B cell (primary cell): ENCODE measurements at regions not wholly inside any gene's neighbourhood (a gene's known extent, or its start where the extent isn't known, plus 50 kb on each side); places are given as distances from the start of the nearest gene placed in this dataset.

Source experiments
- CTCF ChIP-seq: fragments of 200-600 bp; IDR thresholded peaks from one replicate; pipeline ENCODE4 v1.8.0; 2022; ENCODE audit warnings: antibody characterized with exemption, mild to moderate bottlenecking
- EZH2 ChIP-seq: IDR thresholded peaks from 2 replicates; pipeline ENCODE4 v1.6.1; 2012; ENCODE audit warnings: borderline replicate concordance, low read depth, mild to moderate bottlenecking, moderate library complexity, low read length; ENCODE audit not compliant: insufficient read depth, poor library complexity, severe bottlenecking

GRCh38 chr18:38367473-38367872 is 801.9 kb upstream of the CELF4 start:
- no peak for TF ChIP-seq CTCF
- no peak for TF ChIP-seq EZH2
